ENCODE measurements at regions not wholly inside any gene's neighbourhood (a gene's known extent, or its start where the extent isn't known, plus 50 kb on each side); places are given as distances from the start of the nearest gene placed in this dataset.
"Not testable (repeated sequence)": the region's sequence is repeated elsewhere in the genome, so short reads cannot be mapped to it uniquely, and the experiment has no call there.

- DNase-seq, result no peak
These were observed 256.1 kb upstream of the PLET1 start for GRCh38 chr11:112516755-112517154.

GRCh38 chr11:112518371-112518770 lies 257.7 kb upstream of the PLET1 start:
- no peak for DNase-seq

GRCh38 chr11:112519751-112520150 lies 259.1 kb upstream of the PLET1 start:
- no peak for DNase-seq

- no peak for DNase-seq
These were observed 259.7 kb upstream of the PLET1 start for GRCh38 chr11:112520354-112520753.

GRCh38 chr11:112522536-112522935 lies 261.9 kb upstream of the PLET1 start:
- DNase-seq, result peak; percentile 81 to 88

- DNase-seq, result no peak
These were observed 262.4 kb upstream of the PLET1 start for GRCh38 chr11:112523031-112523430.

- DNase-seq, result peak; percentile 10 to 53
These were observed 262.8 kb upstream of the PLET1 start for GRCh38 chr11:112523477-112523876.

- peak; percentile 45 to 60 for DNase-seq
These were observed 263.3 kb upstream of the PLET1 start for GRCh38 chr11:112523951-112524350.

GRCh38 chr11:112524798-112525197 lies 264.1 kb upstream of the PLET1 start:
- no peak for DNase-seq

- DNase-seq, result peak; percentile 88 to 89
These were observed 264.6 kb upstream of the PLET1 start for GRCh38 chr11:112525270-112525669.

GRCh38 chr11:112525844-112526590 lies 265.4 kb upstream of the PLET1 start:
- DNase-seq, result no peak

GRCh38 chr11:112526699-112527416 lies 266.2 kb upstream of the PLET1 start:
- peak; percentile 39 for DNase-seq

GRCh38 chr11:112529071-112529470 lies 268.4 kb upstream of the PLET1 start:
- DNase-seq, result no peak

GRCh38 chr11:112532506-112532905 lies 271.8 kb upstream of the PLET1 start:
- DNase-seq, result peak; percentile 5 to 27

GRCh38 chr11:112533682-112534081 lies 273.0 kb upstream of the PLET1 start:
- no peak for DNase-seq

- no peak for DNase-seq
These were observed 273.5 kb upstream of the PLET1 start for GRCh38 chr11:112534208-112534607.

GRCh38 chr11:112537026-112537425 lies 276.4 kb upstream of the PLET1 start:
- no peak for DNase-seq

GRCh38 chr11:112537846-112538330 lies 277.2 kb upstream of the PLET1 start:
- DNase-seq, result peak; percentile 90 to 94

GRCh38 chr11:112538534-112539280 lies 278.0 kb upstream of the PLET1 start:
- DNase-seq, result no peak

- not testable (repeated sequence) for DNase-seq
These were observed 278.6 kb upstream of the PLET1 start for GRCh38 chr11:112539281-112539555.

GRCh38 chr11:112539741-112540140 lies 279.1 kb upstream of the PLET1 start:
- no peak for DNase-seq

GRCh38 chr11:112540261-112540660 lies 279.6 kb upstream of the PLET1 start:
- DNase-seq, result no peak
